ENCODE measurements at regions not wholly inside any gene's neighbourhood (a gene's known extent, or its start where the extent isn't known, plus 50 kb on each side); places are given as distances from the start of the nearest gene placed in this dataset.

- Histone ChIP-seq H3K4me3 (no peak overlapping the region), H3K4me1 (replicated peaks in 1 of 2) (no peaks in the 10 kb centered on the region), H3K27ac (no peak overlapping the region)
- 11 to 100% (median 82%) methylated on average over 1 of the region's 1 CpG; no CpG with 5 or more reads in 4 of the 10 experiments for WGBS, 10 experiments
- in situ Hi-C loops (cut with MboI; ENCODE audit: low pct_unique_long_range_greater_than_20kb in 2 of 9, low sequenced_read_pairs in 9 of 9, unreplicated experiment in 9 of 9), result no loop called here
- ATAC-seq (replicated peaks in 6 of 8), result no peak
These were observed 332.5 kb upstream of the FAM241A start for GRCh38 chr4:111812760-111813159.

- Histone ChIP-seq H3K4me3 (no peak overlapping the region), H3K4me1 (replicated peaks in 1 of 2) (no peaks in the 10 kb centered on the region), H3K27ac (no peak overlapping the region)
- in situ Hi-C loops (cut with MboI; ENCODE audit: low pct_unique_long_range_greater_than_20kb in 2 of 9, low sequenced_read_pairs in 9 of 9, unreplicated experiment in 9 of 9), result no loop called here
- no peak for ATAC-seq (replicated peaks in 6 of 8)
- WGBS, 10 experiments, result 43 to 100% (median 70%) methylated on average over 1 to 3 of the region's 3 CpGs; no CpG with 5 or more reads in 2 of the 10 experiments
These were observed 331.6 kb upstream of the FAM241A start for GRCh38 chr4:111813555-111814140.

DNA sequence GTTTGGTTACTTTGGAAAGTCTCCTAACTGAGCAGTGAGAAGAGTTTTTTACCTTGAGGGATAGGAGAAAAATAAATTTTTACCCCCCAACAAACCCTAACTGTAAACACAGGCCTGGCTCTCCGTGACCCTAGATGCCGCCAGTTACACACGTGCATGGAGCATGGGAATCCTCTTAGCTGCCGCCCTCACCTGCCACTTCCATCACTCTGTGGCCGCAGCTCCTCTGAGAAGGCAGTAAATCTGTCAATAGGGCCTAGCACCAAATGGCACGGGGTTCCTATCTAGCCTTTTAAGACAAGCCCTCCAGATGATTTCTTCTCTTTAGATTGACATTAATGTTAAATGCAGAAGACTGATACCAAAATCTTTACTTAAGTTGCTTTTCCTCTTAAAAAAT, 330.3 kb upstream of the FAM241A start:
- in situ Hi-C loops (cut with MboI; ENCODE audit: low pct_unique_long_range_greater_than_20kb in 2 of 9, low sequenced_read_pairs in 9 of 9, unreplicated experiment in 9 of 9), result no loop called here
- no peak overlapping the region for H3K4me3 ChIP-seq
- H3K27ac ChIP-seq, result no peak overlapping the region
- ATAC-seq (replicated peaks in 6 of 8), result no peak
- 67 to 95% (median 90%) methylated on average over 2 to 6 of the region's 6 CpGs; no CpG with 5 or more reads in 3 of the 10 experiments for WGBS, 10 experiments
- no peaks in the 10 kb centered on the region for H3K4me1 ChIP-seq (replicated peaks in 1 of 2)

DNA sequence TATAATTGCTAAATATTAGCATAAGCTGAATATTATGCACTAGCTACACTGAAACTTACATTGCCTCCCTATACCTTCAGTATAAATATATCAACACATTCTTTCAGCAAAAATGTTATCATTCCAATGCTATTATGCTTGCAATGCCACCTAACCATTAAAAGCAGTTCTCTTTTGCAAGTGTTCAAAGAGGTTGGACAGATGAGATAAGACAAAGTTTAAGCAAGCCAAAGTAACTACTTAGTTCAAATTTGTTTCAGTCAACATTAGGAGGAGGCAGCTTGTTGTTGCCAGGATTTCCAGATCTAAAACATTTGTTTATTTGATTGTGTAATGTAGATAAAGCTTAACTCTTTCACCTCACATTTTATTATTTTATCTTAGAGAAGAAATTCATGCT, 323.9 kb upstream of the FAM241A start:
- in situ Hi-C loops (cut with MboI; ENCODE audit: low pct_unique_long_range_greater_than_20kb in 2 of 9, low sequenced_read_pairs in 9 of 9, unreplicated experiment in 9 of 9), result no loop called here
- H3K4me3 ChIP-seq, result no peak overlapping the region
- no peak for ATAC-seq (replicated peaks in 6 of 8)
- no peaks in the 10 kb centered on the region for H3K4me1 ChIP-seq (replicated peaks in 1 of 2)
- no peak overlapping the region for H3K27ac ChIP-seq

GRCh38 chr4:111836601-111837000, 308.7 kb upstream of the FAM241A start:
- no peak for ATAC-seq (replicated peaks in 6 of 8)
- Histone ChIP-seq H3K4me1 (replicated peaks in 1 of 2) (no peaks in the 10 kb centered on the region), H3K27ac (no peak overlapping the region), H3K4me3 (no peak overlapping the region)
- WGBS, 10 experiments, result 60 to 100% (median 88%) methylated on average over 1 to 3 of the region's 3 CpGs; no CpG with 5 or more reads in 1 of the 10 experiments
- in situ Hi-C loops (cut with MboI; ENCODE audit: low pct_unique_long_range_greater_than_20kb in 2 of 9, low sequenced_read_pairs in 9 of 9, unreplicated experiment in 9 of 9), result no loop called here

DNA sequence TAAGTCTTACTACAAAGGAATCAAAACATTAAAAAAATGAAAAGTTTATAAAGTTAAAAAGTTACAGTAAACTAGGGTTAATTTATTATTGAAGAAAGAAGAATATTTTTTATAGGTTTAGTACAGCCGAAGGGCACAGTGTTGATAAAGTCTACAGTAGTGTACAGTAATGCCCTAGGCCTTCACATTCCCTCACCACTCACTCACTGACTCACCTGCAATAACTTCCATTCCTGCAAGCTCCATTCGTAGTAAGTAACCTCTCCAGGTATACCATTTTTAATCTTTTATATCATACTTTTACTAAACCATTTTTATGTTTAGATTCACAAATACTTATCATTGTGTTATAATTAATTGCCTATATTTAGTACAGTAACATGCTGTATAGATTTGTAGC, 307.5 kb upstream of the FAM241A start:
- Histone ChIP-seq H3K4me1 (replicated peaks in 1 of 2) (no peaks in the 10 kb centered on the region), H3K27ac (no peak overlapping the region), H3K4me3 (no peak overlapping the region)
- no peak for ATAC-seq (replicated peaks in 6 of 8)
- in situ Hi-C loops (cut with MboI; ENCODE audit: low pct_unique_long_range_greater_than_20kb in 2 of 9, low sequenced_read_pairs in 9 of 9, unreplicated experiment in 9 of 9), result no loop called here
- WGBS, 10 experiments, result 29 to 100% (median 82%) methylated on average over 1 to 2 of the region's 2 CpGs; no CpG with 5 or more reads in 1 of the 10 experiments

DNA sequence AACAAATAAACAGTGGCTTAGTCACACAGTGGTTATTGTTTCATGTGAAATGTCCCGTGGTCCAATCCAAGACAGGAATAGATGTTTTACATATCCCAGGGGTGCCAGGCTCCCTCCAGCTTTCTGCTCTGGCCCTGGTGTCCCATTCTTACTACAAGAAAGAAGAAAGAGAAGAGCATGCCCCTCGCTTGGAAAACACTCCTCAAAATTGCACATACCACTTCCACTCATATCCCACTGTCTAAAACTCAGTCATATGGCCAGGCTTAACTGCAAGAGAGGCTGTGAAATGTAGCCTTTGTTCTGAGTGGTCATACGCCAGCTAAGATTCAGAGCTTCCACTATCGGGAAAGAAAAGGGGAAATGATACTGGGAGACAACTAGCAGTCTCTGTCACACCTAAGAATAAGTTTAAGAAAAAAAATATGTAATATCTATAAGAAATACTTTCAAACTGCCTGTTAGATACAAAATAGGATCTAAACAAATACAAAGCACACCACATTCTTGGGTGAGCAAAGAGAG, 306.8 kb upstream of the FAM241A start:
- H3K27ac ChIP-seq, result no peak overlapping the region

GRCh38 chr4:111839141-111839540, 306.1 kb upstream of the FAM241A start:
- in situ Hi-C loops (cut with MboI; ENCODE audit: low pct_unique_long_range_greater_than_20kb in 2 of 9, low sequenced_read_pairs in 9 of 9, unreplicated experiment in 9 of 9), result no loop called here
- Histone ChIP-seq H3K4me1 (replicated peaks in 1 of 2) (no peaks in the 10 kb centered on the region), H3K27ac (no peak overlapping the region), H3K4me3 (no peak overlapping the region)
- 20 to 68% (median 50%) methylated on average over 2 of the region's 2 CpGs; no CpG with 5 or more reads in 1 of the 10 experiments for WGBS, 10 experiments
- no peak for ATAC-seq (replicated peaks in 6 of 8)

More for the DNA sequence above, 306.8 kb upstream of the FAM241A start:
- WGBS, 10 experiments, result 39 to 100% (median 59%) methylated on average over 2 to 4 of the region's 4 CpGs; no CpG with 5 or more reads in 2 of the 10 experiments
- H3K4me3 ChIP-seq, result no peak overlapping the region
- ATAC-seq (replicated peaks in 6 of 8), result no peak
- H3K4me1 ChIP-seq (replicated peaks in 1 of 2), result no peaks in the 10 kb centered on the region
- in situ Hi-C loops (cut with MboI; ENCODE audit: low pct_unique_long_range_greater_than_20kb in 2 of 9, low sequenced_read_pairs in 9 of 9, unreplicated experiment in 9 of 9), result no loop called here

DNA sequence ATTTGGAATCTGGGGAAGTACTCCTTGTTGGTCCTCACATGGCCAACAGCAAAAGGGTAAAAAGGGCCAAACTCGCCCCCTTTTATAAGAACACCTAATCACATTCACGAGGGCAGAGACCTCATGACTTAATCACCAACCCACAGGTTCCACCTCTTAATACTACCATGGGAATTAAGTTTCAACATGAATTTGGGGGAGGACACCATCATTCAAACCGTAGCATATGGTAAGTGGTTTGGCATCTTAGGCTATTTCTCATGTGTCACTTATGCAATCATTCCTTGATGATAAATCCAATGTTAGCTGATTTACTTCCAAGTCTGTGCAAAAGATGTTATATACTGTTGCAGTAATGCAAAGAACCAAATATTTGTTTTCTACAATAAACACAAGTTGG, 302.9 kb upstream of the FAM241A start:
- no peak overlapping the region for H3K4me3 ChIP-seq
- in situ Hi-C loops (cut with MboI; ENCODE audit: low pct_unique_long_range_greater_than_20kb in 2 of 9, low sequenced_read_pairs in 9 of 9, unreplicated experiment in 9 of 9), result no loop called here
- 60 to 100% (median 86%) methylated on average over 1 to 3 of the region's 3 CpGs; no CpG with 5 or more reads in 3 of the 10 experiments for WGBS, 10 experiments
- no peak for ATAC-seq (replicated peaks in 6 of 8)
- no peaks in the 10 kb centered on the region for H3K4me1 ChIP-seq (replicated peaks in 1 of 2)
- H3K27ac ChIP-seq, result no peak overlapping the region

GRCh38 chr4:111847296-111848008, 297.8 kb upstream of the FAM241A start:
- ATAC-seq (replicated peaks in 6 of 8), result peak in 4 of 8 experiments; percentile 45 to 69 (median 50)
- H3K4me1 ChIP-seq (replicated peaks in 1 of 2), result no peaks in the 10 kb centered on the region
- 44 to 82% (median 68%) methylated on average over 1 to 5 of the region's 5 CpGs; no CpG with 5 or more reads in 1 of the 10 experiments for WGBS, 10 experiments
- in situ Hi-C loops (cut with MboI; ENCODE audit: low pct_unique_long_range_greater_than_20kb in 2 of 9, low sequenced_read_pairs in 9 of 9, unreplicated experiment in 9 of 9), result no loop called here
- no peak overlapping the region for H3K27ac ChIP-seq
- no peak overlapping the region for H3K4me3 ChIP-seq

DNA sequence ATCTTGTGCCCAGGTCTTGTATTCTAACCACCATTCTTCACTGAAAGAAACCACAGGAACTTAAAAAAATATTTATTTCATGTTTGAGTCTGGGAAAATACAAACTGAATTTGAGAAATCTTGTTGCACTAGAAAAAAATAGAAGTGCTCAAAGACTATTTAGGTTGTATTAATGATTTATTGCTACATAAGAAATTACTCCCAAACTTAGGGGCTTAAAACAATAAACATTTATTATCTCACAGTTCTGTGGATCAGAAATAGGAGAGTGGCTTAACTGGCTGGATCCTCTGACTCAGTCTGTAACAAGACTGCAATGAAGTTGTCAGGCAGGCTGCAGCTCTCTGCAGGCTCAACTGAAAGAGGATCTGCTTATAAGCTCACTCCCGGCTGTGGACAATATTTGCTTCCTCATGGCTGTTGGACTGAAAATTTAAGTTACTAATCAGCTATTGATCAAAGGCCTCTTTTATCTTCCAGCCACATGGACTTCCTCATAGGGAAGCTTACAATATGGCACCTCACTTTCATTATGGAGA, 295.4 kb upstream of the FAM241A start:
- Histone ChIP-seq H3K4me1 (replicated peaks in 1 of 2) (no peaks in the 10 kb centered on the region), H3K27ac (no peak overlapping the region), H3K4me3 (no peak overlapping the region)
- 29 to 100% (median 92%) methylated on average over 1 of the region's 1 CpG; no CpG with 5 or more reads in 5 of the 10 experiments for WGBS, 10 experiments
- in situ Hi-C loops (cut with MboI; ENCODE audit: low pct_unique_long_range_greater_than_20kb in 2 of 9, low sequenced_read_pairs in 9 of 9, unreplicated experiment in 9 of 9), result loop anchor here in 7 of 9 experiments (10.0 to 25.0 kb wide), 6 partner anchors 187 to 1213 kb away; no protein-coding TSS in a partner anchor
- no peak for ATAC-seq (replicated peaks in 6 of 8)

DNA sequence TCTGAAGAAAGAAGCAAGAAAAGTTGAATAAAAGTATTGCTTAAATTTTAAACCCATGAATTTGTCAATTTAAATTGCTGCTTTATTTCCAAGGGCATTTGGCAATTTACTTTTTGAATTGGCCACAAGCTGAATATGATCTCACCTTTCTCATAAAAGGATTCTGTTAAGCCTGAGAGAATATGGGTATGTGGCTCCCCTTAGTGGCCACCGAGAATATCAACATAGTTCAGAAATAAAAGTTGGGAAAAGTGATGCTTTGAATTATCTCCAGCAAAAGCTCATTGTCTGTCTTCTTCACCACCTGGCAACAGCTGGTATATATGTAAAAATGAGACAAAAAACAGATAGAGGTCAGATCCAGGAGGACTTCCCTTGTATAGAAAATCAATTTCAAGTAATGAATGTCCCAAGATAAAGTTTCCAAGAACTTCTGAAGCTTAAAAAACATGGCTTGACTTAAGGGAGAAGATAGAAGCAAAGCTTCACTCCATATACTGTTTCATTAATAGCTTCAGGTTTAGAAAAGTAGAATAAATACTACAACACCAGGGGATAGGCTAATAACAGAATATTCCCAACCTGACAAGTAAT, 290.7 kb upstream of the FAM241A start:
- WGBS, 10 experiments, result 0% methylated on average over 1 of the region's 1 CpG; no CpG with 5 or more reads in 3 of the 10 experiments
- Histone ChIP-seq H3K4me3 (no peak overlapping the region), H3K4me1 (replicated peaks in 1 of 2) (no peaks in the 10 kb centered on the region), H3K27ac (no peak overlapping the region)
- in situ Hi-C loops (cut with MboI; ENCODE audit: low pct_unique_long_range_greater_than_20kb in 2 of 9, low sequenced_read_pairs in 9 of 9, unreplicated experiment in 9 of 9), result loop anchor here in 7 of 9 experiments (5.0 to 25.0 kb wide), 7 partner anchors 183 to 1217 kb away; no protein-coding TSS in a partner anchor
- ATAC-seq (replicated peaks in 6 of 8), result peak in 5 of 8 experiments; percentile 43 to 75 (median 51)

GRCh38 chr4:111855308-111855707, 289.9 kb upstream of the FAM241A start:
- WGBS, 10 experiments, result 20 to 100% (median 90%) methylated on average over 1 of the region's 1 CpG; no CpG with 5 or more reads in 5 of the 10 experiments
- ATAC-seq (replicated peaks in 6 of 8), result no peak
- no peak overlapping the region for H3K27ac ChIP-seq
- H3K4me3 ChIP-seq, result no peak overlapping the region
- in situ Hi-C loops (cut with MboI; ENCODE audit: low pct_unique_long_range_greater_than_20kb in 2 of 9, low sequenced_read_pairs in 9 of 9, unreplicated experiment in 9 of 9), result loop anchor here in 7 of 9 experiments (5.0 to 25.0 kb wide), 7 partner anchors 182 to 1218 kb away; no protein-coding TSS in a partner anchor
- no peaks in the 10 kb centered on the region for H3K4me1 ChIP-seq (replicated peaks in 1 of 2)

Data from motor neuron (in vitro differentiated cells).